GM13977 (cell line): ENCODE measurements at regions not wholly inside any gene's neighbourhood (a gene's known extent, or its start where the extent isn't known, plus 50 kb on each side); places are given as distances from the start of the nearest gene placed in this dataset.

Source experiments
- DNase-seq: peaks from one replicate; pipeline ENCODE4 v3.0.0; 2012; ENCODE audit warnings: low spot score
- CTCF ChIP-seq: IDR thresholded peaks from 2 replicates; pipeline ENCODE4 v1.5.1; 2012; ENCODE audit warnings: mild to moderate bottlenecking, control low read depth; ENCODE audit not compliant: insufficient read depth; ENCODE audit errors: extremely low read depth, missing control alignments
- in situ Hi-C: fragments of 300-500 bp; cut with MboI; formaldehyde crosslinking; loops from one replicate; pipeline ENCODE4 v1.12.0; 2022; ENCODE audit warnings: low sequenced_read_pairs, low pct_unique_long_range_greater_than_20kb, mixed read lengths, inconsistent platforms; ENCODE audit not compliant: unreplicated experiment

- no peak for TF ChIP-seq CTCF
- in situ Hi-C loops: no loop called here
- DNase-seq: no peak
These were observed 970.1 kb downstream of the ADGRL3 start for GRCh38 chr4:62170235-62170634.

- DNase-seq: no peak
- no peak for TF ChIP-seq CTCF
These were observed 968.6 kb downstream of the ADGRL3 start for GRCh38 chr4:62168681-62169080.

GRCh38 chr4:62162606-62163005 lies 962.5 kb downstream of the ADGRL3 start:
- in situ Hi-C loops: no loop called here
- no peak for TF ChIP-seq CTCF
- no peak for DNase-seq

More at GRCh38 chr4:62168681-62169080, 968.6 kb downstream of the ADGRL3 start:
- in situ Hi-C loops: no loop called here

- TF ChIP-seq CTCF: no peak
- in situ Hi-C loops: no loop called here
- no peak for DNase-seq
These were observed 961.3 kb downstream of the ADGRL3 start for GRCh38 chr4:62161446-62161845.

DNA sequence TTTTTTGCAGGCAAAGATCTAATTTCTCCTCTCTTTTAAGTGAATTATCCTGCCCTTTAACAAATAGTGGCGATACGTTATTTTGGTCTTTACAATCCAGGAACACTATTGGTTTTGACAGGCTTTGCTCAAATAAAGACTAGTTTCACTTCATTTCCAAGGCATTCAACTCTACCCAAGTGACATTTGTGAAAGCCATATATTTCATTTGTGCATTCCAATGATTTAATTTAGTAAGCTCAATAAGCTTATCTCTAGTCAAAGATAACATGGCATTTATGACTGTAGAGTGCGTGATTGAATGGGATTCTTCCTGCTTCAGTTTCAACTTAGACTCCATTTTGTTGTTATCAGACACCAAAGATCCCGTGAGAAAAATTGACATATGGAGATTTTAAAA lies 959.8 kb downstream of the ADGRL3 start:
- no peak for TF ChIP-seq CTCF
- no peak for DNase-seq
- in situ Hi-C loops: no loop called here

DNA sequence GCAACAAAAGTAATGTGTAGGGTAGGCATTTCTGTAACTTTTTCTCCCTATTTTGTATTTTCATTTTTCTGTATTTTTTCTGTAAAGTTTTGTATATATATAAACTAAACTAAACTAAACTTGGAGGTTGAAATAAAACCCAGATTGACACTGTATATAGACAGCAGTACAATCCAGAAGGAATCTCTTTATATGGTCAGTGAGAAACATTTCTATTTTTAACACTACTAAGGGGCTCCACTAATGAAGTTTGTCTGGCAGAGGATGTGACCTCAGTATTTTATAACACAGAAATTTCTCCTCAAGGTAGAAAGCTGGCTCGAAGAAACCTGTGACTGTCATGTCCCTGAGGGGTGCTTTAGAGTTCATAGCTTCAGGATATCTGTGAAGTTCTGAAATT lies 959.2 kb downstream of the ADGRL3 start:
- DNase-seq: no peak
- in situ Hi-C loops: no loop called here
- no peak for TF ChIP-seq CTCF

DNA sequence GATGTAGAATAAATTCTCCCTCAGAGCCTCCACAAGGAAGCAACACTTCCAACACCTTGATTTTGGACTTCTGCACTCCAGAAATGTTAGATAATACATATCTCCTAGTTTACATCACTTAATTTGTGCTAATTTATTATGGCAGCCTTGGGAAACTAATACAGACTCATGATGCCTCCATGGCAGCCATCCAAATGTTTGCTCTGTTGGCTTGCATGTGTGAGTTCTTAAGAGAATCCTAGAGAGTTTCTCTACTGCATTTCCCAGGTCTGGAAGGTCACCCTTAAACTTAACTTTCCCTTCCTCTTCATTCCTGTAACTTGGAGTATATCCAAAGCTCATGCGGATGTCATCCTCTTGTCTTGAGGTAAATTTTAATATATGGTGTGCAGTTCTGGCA lies 956.1 kb downstream of the ADGRL3 start:
- no peak for TF ChIP-seq CTCF
- DNase-seq: no peak
- in situ Hi-C loops: no loop called here
